Prostate gland (tissue), 2 donors: ENCODE measurements at regions not wholly inside any gene's neighbourhood (a gene's known extent, or its start where the extent isn't known, plus 50 kb on each side); places are given as distances from the start of the nearest gene placed in this dataset.
"Not testable (repeated sequence)": the region's sequence is repeated elsewhere in the genome, so short reads cannot be mapped to it uniquely, and the experiment has no call there.

Experiments
- DNase-seq: peaks from one replicate; pipeline ENCODE4 v3.0.0-alpha.2; 2019; ENCODE audit warnings: low spot score
- H3K27ac ChIP-seq, 2 donors: fragments of 200-600 bp; sonication (generic); 2 replicates each; pipeline ENCODE4 v1.5.1; 2017 to 2019
- H3K27me3 ChIP-seq: fragments of 200-600 bp; sonication (generic); replicated peaks from 2 replicates; pipeline ENCODE4 v1.5.1; 2019; ENCODE audit not compliant: insufficient read depth
- H3K36me3 ChIP-seq, 2 donors: fragments of 200-600 bp; sonication (generic); 1 replicate in 1 of 2; 2 replicates in 1 of 2; pipeline versions ENCODE4 v1.5.1 to v1.8.1; 2017 to 2019
- H3K4me1 ChIP-seq: fragments of 200-600 bp; sonication (generic); replicated peaks from 2 replicates; pipeline ENCODE4 v1.5.1; 2019
- H3K4me3 ChIP-seq, 2 donors: fragments of 200-600 bp; sonication (generic); 2 replicates each; pipeline ENCODE4 v1.5.1; 2017 to 2019
- H3K9me3 ChIP-seq: fragments of 200-600 bp; sonication (generic); 2 replicates; pipeline ENCODE4 v1.5.1; 2017
- POLR2A ChIP-seq: fragments of 450-650 bp; IDR thresholded peaks from one replicate; pipeline ENCODE4 v1.6.1; 2016; ENCODE audit warnings: antibody characterized with exemption, mild to moderate bottlenecking
- POLR2AphosphoS5 ChIP-seq: sonication (generic); formaldehyde crosslinking; IDR thresholded peaks from one replicate; pipeline ENCODE4 v1.6.1; 2017; ENCODE audit warnings: antibody characterized with exemption
- WGBS: methylation state at CpG from one replicate; pipeline ENCODE4 v1.1.5; 2018; 5-methylcytosine and 5-hydroxymethylcytosine counted together
- intact Hi-C: fragments of 100-400 bp; cut with DNase I; formaldehyde crosslinking; loops from one replicate; pipeline ENCODE4 v1.14.2; 2022
- TF ChIP-seq, protein P1 (sequence below), 4 experiments: fragments of 200-600 bp in 2 of 4; fragments of 450-650 bp in 2 of 4; sonication (generic) in 2 of 4; IDR thresholded peaks; 1 replicate in 3 of 4; 2 replicates in 1 of 4; pipeline ENCODE4 v1.5.1; 2016 to 2019; ENCODE audit warnings: antibody characterized with exemption in 4 of 4, mild to moderate bottlenecking in 2 of 4, moderate library complexity in 2 of 4

DNA sequence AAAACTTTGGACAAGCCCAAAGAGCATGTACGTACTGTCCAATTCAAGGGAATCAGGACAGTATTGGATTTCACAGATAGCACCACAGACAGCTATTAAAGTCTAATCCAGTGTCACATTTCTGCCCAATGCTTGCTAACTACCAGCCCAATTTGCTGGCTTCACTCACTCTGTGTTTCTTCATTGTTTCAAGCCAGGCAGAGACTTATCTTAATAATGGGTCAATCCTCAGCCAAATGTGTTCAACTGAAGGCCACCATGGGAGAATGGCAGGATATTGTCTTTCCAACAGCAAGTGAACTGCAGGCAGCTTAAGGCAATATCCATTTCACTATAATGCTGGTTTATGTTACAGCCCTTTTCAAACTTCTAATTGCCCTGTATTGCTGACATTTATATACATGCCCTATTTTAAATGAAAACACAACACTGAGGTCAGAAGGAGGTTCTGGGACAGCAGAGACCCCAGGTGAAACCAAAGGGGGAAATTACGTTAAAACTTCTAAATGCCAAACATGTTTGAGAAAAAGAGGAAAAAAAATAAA is 142.1 kb upstream of the RSPO3 start:
- Histone ChIP-seq H3K4me3 (no peak overlapping the region), H3K4me1 (no peaks in the 10 kb centered on the region), H3K27me3 (no peaks in the 10 kb centered on the region), H3K9me3 (no peaks in the 10 kb centered on the region), H3K36me3 (no peaks in the 10 kb centered on the region), H3K27ac (no peak overlapping the region)
- no peak for DNase-seq
- WGBS, result 70% methylated on average over 2 of the region's 2 CpGs
- TF ChIP-seq POLR2A (no peak), POLR2AphosphoS5 (no peak)
- TF ChIP-seq, protein P1, sequence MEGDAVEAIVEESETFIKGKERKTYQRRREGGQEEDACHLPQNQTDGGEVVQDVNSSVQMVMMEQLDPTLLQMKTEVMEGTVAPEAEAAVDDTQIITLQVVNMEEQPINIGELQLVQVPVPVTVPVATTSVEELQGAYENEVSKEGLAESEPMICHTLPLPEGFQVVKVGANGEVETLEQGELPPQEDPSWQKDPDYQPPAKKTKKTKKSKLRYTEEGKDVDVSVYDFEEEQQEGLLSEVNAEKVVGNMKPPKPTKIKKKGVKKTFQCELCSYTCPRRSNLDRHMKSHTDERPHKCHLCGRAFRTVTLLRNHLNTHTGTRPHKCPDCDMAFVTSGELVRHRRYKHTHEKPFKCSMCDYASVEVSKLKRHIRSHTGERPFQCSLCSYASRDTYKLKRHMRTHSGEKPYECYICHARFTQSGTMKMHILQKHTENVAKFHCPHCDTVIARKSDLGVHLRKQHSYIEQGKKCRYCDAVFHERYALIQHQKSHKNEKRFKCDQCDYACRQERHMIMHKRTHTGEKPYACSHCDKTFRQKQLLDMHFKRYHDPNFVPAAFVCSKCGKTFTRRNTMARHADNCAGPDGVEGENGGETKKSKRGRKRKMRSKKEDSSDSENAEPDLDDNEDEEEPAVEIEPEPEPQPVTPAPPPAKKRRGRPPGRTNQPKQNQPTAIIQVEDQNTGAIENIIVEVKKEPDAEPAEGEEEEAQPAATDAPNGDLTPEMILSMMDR (IDR thresholded peaks at IDR 0.05), result no peak
- intact Hi-C loops, result no loop called here

DNA sequence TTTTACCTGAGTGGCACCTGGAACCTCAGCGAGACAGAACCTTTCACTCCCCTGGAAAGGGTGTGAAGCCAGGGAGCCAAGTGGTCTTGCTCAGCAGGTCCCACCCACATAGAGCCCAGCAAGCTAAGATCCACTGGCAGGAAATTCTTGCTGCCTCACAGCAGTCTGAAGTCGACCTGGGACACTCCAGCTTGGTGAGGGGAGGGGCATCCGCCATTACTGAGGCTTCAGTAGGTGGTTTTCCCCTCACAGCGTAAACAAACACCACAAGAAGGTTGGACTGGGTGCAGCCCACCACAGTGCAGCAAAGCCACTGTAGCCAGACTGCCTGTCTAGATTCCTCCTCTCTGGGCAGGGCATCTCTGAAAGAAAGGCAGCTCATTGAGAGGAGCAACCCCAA is 134.7 kb upstream of the RSPO3 start:
- Histone ChIP-seq H3K4me1 (no peaks in the 10 kb centered on the region), H3K4me3 (no peak overlapping the region), H3K36me3 (no peaks in the 10 kb centered on the region), H3K9me3 (no peaks in the 10 kb centered on the region), H3K27ac (no peak overlapping the region), H3K27me3 (no peaks in the 10 kb centered on the region)
- DNase-seq, result no peak
- intact Hi-C loops, result no loop called here
- 66% methylated on average over 4 of the region's 4 CpGs for WGBS
- TF ChIP-seq, protein P1 (IDR thresholded peaks at IDR 0.05), result no peak
- TF ChIP-seq POLR2AphosphoS5 (no peak), POLR2A (no peak)

DNA sequence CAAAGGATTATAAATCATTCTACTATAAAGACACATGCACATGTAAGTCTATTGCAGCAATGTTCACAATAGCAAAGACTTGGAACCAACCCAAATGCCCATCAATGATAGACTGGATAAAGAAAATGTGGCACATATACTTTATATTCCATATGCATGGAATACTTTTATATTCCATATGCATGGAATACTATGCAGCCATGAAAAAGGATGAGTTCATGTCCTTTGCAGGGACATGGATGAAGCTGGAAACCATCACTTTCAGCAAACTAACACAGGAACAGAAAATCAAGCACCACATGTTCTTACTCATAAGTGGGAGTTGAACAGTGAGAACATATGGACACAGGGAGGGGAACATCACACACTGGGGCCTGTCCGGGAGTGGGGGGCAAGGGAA is 130.3 kb upstream of the RSPO3 start:
- 96% methylated on average over 1 of the region's 1 CpG for WGBS
- DNase-seq, intact Hi-C loops, H3K27ac ChIP-seq, H3K36me3 ChIP-seq, H3K4me3 ChIP-seq, H3K4me1 ChIP-seq, H3K9me3 ChIP-seq, H3K27me3 ChIP-seq: not testable (repeated sequence)

DNA sequence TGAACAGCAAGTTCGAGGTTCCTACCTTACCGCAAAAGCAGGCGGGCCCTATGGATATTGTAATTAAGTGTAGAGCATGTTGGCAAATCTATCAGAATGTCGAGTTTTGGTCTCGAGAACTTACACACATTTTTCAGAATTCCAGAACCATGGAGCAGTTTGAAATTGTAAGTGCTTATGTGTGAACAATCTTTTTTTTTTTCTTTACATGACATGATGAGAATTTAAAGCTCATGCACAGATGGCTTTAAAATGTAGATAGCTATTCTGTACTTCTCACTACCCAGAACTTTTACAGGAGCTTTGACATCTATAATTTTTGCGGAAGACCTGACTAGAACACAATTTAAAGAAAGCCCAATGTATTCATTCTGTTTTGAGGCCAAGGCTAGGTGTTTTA is 117.8 kb upstream of the RSPO3 start:
- DNase-seq, result no peak
- TF ChIP-seq, protein P1 (IDR thresholded peaks at IDR 0.05), result no peak
- TF ChIP-seq POLR2A, result no peak
- no peak for TF ChIP-seq POLR2AphosphoS5
- H3K9me3 ChIP-seq, result no peaks in the 10 kb centered on the region
- no peak overlapping the region for H3K4me3 ChIP-seq
- H3K27ac ChIP-seq, result no peak overlapping the region
- H3K27me3 ChIP-seq, result no peaks in the 10 kb centered on the region
- WGBS, result 90% methylated on average over 6 of the region's 6 CpGs
- H3K36me3 ChIP-seq, result no peaks in the 10 kb centered on the region
- H3K4me1 ChIP-seq, result no peaks in the 10 kb centered on the region
- intact Hi-C loops, result no loop called here

DNA sequence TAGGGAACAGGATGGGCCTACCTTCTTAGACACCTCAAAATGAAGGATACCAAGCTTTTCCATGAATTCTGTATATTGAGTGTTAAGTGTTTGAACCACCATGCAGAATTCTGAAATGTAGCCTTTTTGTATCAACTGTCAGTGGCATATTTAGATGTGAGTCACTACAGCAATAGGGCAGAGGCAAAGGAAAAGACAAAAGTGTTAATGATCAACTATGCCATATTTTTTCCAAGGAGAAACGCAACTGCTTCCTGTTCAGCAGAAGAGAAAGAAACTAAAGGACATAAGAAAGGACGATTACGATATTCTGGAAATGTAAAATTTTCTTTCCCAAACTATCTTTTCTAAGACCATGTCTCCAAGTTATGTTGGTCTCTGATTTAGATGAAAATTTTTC is 104.6 kb upstream of the RSPO3 start:
- intact Hi-C loops, result no loop called here
- Histone ChIP-seq H3K4me3 (no peak overlapping the region), H3K9me3 (no peaks in the 10 kb centered on the region), H3K27me3 (no peaks in the 10 kb centered on the region), H3K4me1 (no peaks in the 10 kb centered on the region), H3K27ac (no peak overlapping the region), H3K36me3 (no peaks in the 10 kb centered on the region)
- 91% methylated on average over 3 of the region's 3 CpGs for WGBS
- no peak for DNase-seq
- TF ChIP-seq, protein P1 (IDR thresholded peaks at IDR 0.05), result no peak
